B cell (primary cell): ENCODE measurements at regions not wholly inside any gene's neighbourhood (a gene's known extent, or its start where the extent isn't known, plus 50 kb on each side); places are given as distances from the start of the nearest gene placed in this dataset.

Experiments
- ATAC-seq: fragments of 200-7000 bp; cut with Tn5 transposase; one replicate; pipeline ENCODE4 v1.10.0; 2021; ENCODE audit warnings: low read depth, mild to moderate bottlenecking, moderate number of reproducible peaks, moderate library complexity
- CTCF ChIA-PET: fragments of 350-600 bp; sonication (Branson Sonifier 250); formaldehyde crosslinking; loops from one replicate; lab custom pipeline; 2021; ENCODE audit warnings: antibody characterized with exemption, inconsistent platforms; lab: Charles Lee
- POLR2A ChIA-PET: fragments of 350-600 bp; sonication (Branson Sonifier 250); formaldehyde crosslinking; loops from one replicate; lab custom pipeline; 2021; ENCODE audit warnings: antibody characterized with exemption; lab: Charles Lee
- DNase-seq: peaks from one replicate; pipeline ENCODE4 v3.0.0; 2013
- H2AFZ ChIP-seq: 2 replicates; pipeline ENCODE4 v1.6.1; 2012; ENCODE audit warnings: mild to moderate bottlenecking, low read depth, low read length; ENCODE audit not compliant: insufficient read depth, poor library complexity, severe bottlenecking
- H3K27ac ChIP-seq, 2 donors: 1 replicate in 1 of 2; 2 replicates in 1 of 2; pipeline ENCODE4 v1.5.1; 2012 to 2013; ENCODE audit warnings: low read length in 2 of 2, mild to moderate bottlenecking in 2 of 2, moderate library complexity in 1 of 2
- H3K27me3 ChIP-seq, 4 experiments: fragments of 200-600 bp in 1 of 4; sonication (generic) in 1 of 4; replicated peaks in 1 of 4; 1 replicate in 2 of 4; 2 replicates in 2 of 4; pipeline versions ENCODE4 v1.6.1 to v1.7.0; 2013 to 2016; ENCODE audit warnings: low read length in 3 of 4, mild to moderate bottlenecking in 2 of 4, mixed read lengths in 1 of 4, moderate library complexity in 1 of 4; ENCODE audit not compliant: insufficient read depth in 4 of 4, control insufficient read depth in 3 of 4; ENCODE audit errors: control extremely low read depth in 1 of 4
- H3K36me3 ChIP-seq, 2 experiments: replicated peaks in 1 of 2; 1 replicate in 1 of 2; 2 replicates in 1 of 2; pipeline versions ENCODE4 v1.6.1 to v1.7.1; 2013; ENCODE audit warnings: low read length in 1 of 2; ENCODE audit not compliant: insufficient read depth in 2 of 2, control insufficient read depth in 1 of 2; ENCODE audit errors: control extremely low read depth in 1 of 2, extremely low read depth in 1 of 2
- H3K4me1 ChIP-seq, 2 donors: fragments of 200-600 bp in 1 of 2; sonication (generic) in 1 of 2; 1 replicate in 1 of 2; 2 replicates in 1 of 2; pipeline versions ENCODE4 v1.5.1 to v1.6.1; 2013 to 2017; ENCODE audit warnings: low read length in 2 of 2; ENCODE audit not compliant: control insufficient read depth in 2 of 2, insufficient read depth in 2 of 2
- H3K4me2 ChIP-seq: replicated peaks from 2 replicates; pipeline ENCODE3; 2012; ENCODE audit warnings: mild to moderate bottlenecking, low read depth, low read length; ENCODE audit not compliant: poor library complexity, severe bottlenecking
- H3K4me3 ChIP-seq, 5 experiments: fragments of 200-600 bp in 1 of 5; sonication (generic) in 1 of 5; 1 replicate in 3 of 5; 2 replicates in 2 of 5; pipeline versions ENCODE4 v1.5.1 to v1.7.0; 2011 to 2016; ENCODE audit warnings: low read length in 4 of 5, mild to moderate bottlenecking in 4 of 5, low read depth in 2 of 5, control low read depth in 1 of 5, moderate library complexity in 1 of 5; ENCODE audit not compliant: insufficient read depth in 1 of 5; ENCODE audit errors: control extremely low read depth in 1 of 5, extremely low read depth in 1 of 5
- H3K79me2 ChIP-seq: fragments of 200-600 bp; sonication (generic); one replicate; pipeline ENCODE4 v1.6.0; 2016; ENCODE audit warnings: low read length; ENCODE audit not compliant: control insufficient read depth, insufficient read depth
- H3K9ac ChIP-seq: fragments of 200-600 bp; sonication (generic); 2 replicates; pipeline ENCODE4 v1.6.1; 2017; ENCODE audit warnings: mild to moderate bottlenecking, low read length, moderate library complexity
- H3K9me3 ChIP-seq, 3 donors: one replicate each; pipeline versions ENCODE4 v1.6.1 to v1.7.1; 2013; ENCODE audit warnings: low read length in 2 of 3; ENCODE audit not compliant: control insufficient read depth in 2 of 3, insufficient read depth in 1 of 3; ENCODE audit errors: control extremely low read depth in 1 of 3
- H4K20me1 ChIP-seq: 2 replicates; pipeline ENCODE4 v1.6.0; 2012; ENCODE audit warnings: mild to moderate bottlenecking, low read length; ENCODE audit not compliant: insufficient read depth, control insufficient read depth, poor library complexity, severe bottlenecking
- H3K27ac Mint-ChIP-seq: one replicate; pipeline ENCODE4 v1.8.0; 2021; ENCODE audit warnings: mixed read lengths
- H3K27me3 Mint-ChIP-seq: one replicate; pipeline ENCODE4 v1.8.0; 2021; ENCODE audit warnings: mixed read lengths
- H3K4me1 Mint-ChIP-seq: one replicate; pipeline ENCODE4 v1.8.0; 2021; ENCODE audit warnings: mixed read lengths
- H3K4me3 Mint-ChIP-seq: one replicate; pipeline ENCODE4 v1.8.0; 2021; ENCODE audit warnings: mixed read lengths
- H3K9me3 Mint-ChIP-seq: one replicate; pipeline ENCODE4 v1.8.0; 2022; ENCODE audit warnings: mixed read lengths; ENCODE audit not compliant: insufficient read depth
- EZH2 ChIP-seq: IDR thresholded peaks from 2 replicates; pipeline ENCODE4 v1.6.1; 2012; ENCODE audit warnings: borderline replicate concordance, low read depth, mild to moderate bottlenecking, moderate library complexity, low read length; ENCODE audit not compliant: insufficient read depth, poor library complexity, severe bottlenecking
- WGBS: methylation state at CpG from one replicate; pipeline ENCODE4 v1.1.5; 2013; ENCODE audit warnings: missing lambda C conversion rate; ENCODE audit not compliant: insufficient coverage; 5-methylcytosine and 5-hydroxymethylcytosine counted together
- intact Hi-C: fragments of 100-400 bp; cut with micrococcal nuclease; formaldehyde crosslinking; loops from one replicate; pipeline ENCODE4 v1.10.0; 2022
- TF ChIP-seq, protein P1 (sequence below): fragments of 200-600 bp; IDR thresholded peaks from one replicate; pipeline ENCODE4 v1.8.0; 2022; ENCODE audit warnings: antibody characterized with exemption, mild to moderate bottlenecking

DNA sequence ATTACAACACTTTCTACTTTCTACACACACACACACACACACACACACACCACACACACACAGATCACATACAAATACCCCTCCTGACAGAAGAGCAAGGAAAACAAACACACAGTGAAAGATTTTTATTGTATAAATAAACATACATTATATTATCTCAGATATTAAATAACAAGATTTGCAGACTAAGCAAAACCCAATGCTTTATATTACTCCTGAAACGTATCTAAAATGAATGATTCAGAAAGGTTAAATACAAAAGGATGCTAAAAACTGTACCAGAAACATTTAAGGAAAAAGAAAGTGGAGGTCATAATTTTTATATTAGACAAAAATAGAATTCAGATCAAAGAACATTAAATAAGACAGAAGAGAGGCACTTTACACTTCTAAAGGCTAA, 208.3 kb upstream of the NPSR1 start:
- no peak overlapping the region for H3K4me3 Mint-ChIP-seq
- no peaks in the 10 kb centered on the region for H3K27me3 Mint-ChIP-seq
- intact Hi-C loops, result no loop called here
- Histone ChIP-seq H2AFZ (no peak overlapping the region), H3K36me3 (no peaks in the 10 kb centered on the region), H3K4me1 (no peaks in the 10 kb centered on the region), H3K79me2 (no peaks in the 10 kb centered on the region), H3K4me3 (no peak overlapping the region), H3K9ac (no peak overlapping the region), H3K9me3 (no peaks in the 10 kb centered on the region), H3K4me2 (no peak overlapping the region), H4K20me1 (no peaks in the 10 kb centered on the region), H3K27ac (no peak overlapping the region), H3K27me3 (no peaks in the 10 kb centered on the region)
- WGBS, result no CpG with 5 or more reads among the region's 1 CpG
- TF ChIP-seq EZH2, result no peak
- TF ChIP-seq, protein P1, sequence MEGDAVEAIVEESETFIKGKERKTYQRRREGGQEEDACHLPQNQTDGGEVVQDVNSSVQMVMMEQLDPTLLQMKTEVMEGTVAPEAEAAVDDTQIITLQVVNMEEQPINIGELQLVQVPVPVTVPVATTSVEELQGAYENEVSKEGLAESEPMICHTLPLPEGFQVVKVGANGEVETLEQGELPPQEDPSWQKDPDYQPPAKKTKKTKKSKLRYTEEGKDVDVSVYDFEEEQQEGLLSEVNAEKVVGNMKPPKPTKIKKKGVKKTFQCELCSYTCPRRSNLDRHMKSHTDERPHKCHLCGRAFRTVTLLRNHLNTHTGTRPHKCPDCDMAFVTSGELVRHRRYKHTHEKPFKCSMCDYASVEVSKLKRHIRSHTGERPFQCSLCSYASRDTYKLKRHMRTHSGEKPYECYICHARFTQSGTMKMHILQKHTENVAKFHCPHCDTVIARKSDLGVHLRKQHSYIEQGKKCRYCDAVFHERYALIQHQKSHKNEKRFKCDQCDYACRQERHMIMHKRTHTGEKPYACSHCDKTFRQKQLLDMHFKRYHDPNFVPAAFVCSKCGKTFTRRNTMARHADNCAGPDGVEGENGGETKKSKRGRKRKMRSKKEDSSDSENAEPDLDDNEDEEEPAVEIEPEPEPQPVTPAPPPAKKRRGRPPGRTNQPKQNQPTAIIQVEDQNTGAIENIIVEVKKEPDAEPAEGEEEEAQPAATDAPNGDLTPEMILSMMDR, result no peak
- no peak for DNase-seq
- ChIA-PET CTCF (no interaction called here), POLR2A (no interaction called here)
- H3K9me3 Mint-ChIP-seq, result peaks cover 5% of the 10 kb centered on the region
- ATAC-seq, result no peak
- no peak overlapping the region for H3K27ac Mint-ChIP-seq
- no peaks in the 10 kb centered on the region for H3K4me1 Mint-ChIP-seq

DNA sequence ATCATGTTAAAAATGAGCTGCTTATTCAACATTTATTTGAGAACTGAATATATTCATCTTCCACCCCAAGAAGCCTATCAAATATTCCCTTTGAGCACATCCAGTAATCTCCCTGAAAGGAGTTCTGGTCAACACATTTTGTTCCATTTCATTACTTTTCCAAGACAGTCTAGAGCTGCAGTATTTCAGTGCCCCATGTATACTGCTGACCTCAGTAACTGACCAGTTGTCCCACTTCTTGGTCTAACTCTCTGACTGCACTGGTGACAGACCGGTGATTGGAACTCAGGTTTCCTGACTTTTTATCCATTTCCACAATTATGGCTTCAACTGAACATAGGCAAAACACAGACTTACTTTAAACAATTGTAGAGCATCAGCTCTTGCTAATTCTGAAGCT, 206.8 kb upstream of the NPSR1 start:
- intact Hi-C loops, result no loop called here
- no peak overlapping the region for H3K27ac Mint-ChIP-seq
- Histone ChIP-seq H3K79me2 (no peaks in the 10 kb centered on the region), H3K27me3 (no peaks in the 10 kb centered on the region), H3K9me3 (no peaks in the 10 kb centered on the region), H2AFZ (no peak overlapping the region), H3K4me1 (no peaks in the 10 kb centered on the region), H4K20me1 (no peaks in the 10 kb centered on the region), H3K4me3 (no peak overlapping the region), H3K27ac (no peak overlapping the region), H3K9ac (no peak overlapping the region), H3K36me3 (no peaks in the 10 kb centered on the region), H3K4me2 (no peak overlapping the region)
- CTCF ChIA-PET, result no interaction called here
- POLR2A ChIA-PET, result no interaction called here
- no peak overlapping the region for H3K4me3 Mint-ChIP-seq
- peaks cover 2% of the 10 kb centered on the region for H3K9me3 Mint-ChIP-seq
- ATAC-seq (no peak), DNase-seq (no peak)
- H3K27me3 Mint-ChIP-seq, result no peaks in the 10 kb centered on the region
- TF ChIP-seq, protein P1, result no peak
- TF ChIP-seq EZH2, result no peak
- H3K4me1 Mint-ChIP-seq, result no peaks in the 10 kb centered on the region
- 100% methylated on average over 1 of the region's 1 CpG for WGBS
